ENCODE measurements at regions not wholly inside any gene's neighbourhood (a gene's known extent, or its start where the extent isn't known, plus 50 kb on each side); places are given as distances from the start of the nearest gene placed in this dataset.

DNA sequence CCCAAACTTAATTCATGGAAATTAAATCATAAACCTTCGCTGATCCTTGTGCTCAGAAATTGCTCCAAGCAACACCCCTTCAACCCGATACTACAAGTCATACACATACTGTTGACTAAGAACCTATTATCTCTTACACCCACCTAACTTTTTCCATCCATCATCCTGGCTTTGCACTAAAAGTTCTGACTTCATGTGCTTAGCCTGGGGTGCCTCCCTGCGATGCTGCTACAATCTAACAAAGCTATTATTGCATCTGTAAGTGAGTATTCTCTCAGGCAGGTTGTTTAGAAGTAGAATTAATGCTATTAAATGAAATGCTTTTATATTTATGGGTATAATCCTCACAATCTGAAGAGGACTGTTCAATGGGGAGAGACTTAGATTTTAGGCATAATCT lies 619.8 kb downstream of the CCDC85A start:
- DNase-seq = no peak
- Histone ChIP-seq H3K9me3 (replicated peaks; ENCODE audit: insufficient read depth, low read length) (no peaks in the 10 kb centered on the region), H3K9ac (ENCODE audit: low read length) (no peak overlapping the region), H2AFZ (ENCODE audit: low read length) (no peak overlapping the region), H4K20me1 (ENCODE audit: insufficient read depth, low read length) (no peaks in the 10 kb centered on the region), H3K27me3 (replicated peaks; ENCODE audit: insufficient read depth, low read length) (no peaks in the 10 kb centered on the region), H3K4me2 (ENCODE audit: low read depth, low read length) (no peak overlapping the region), H3K4me3 (ENCODE audit: low read length) (no peak overlapping the region), H3F3A (ENCODE audit: insufficient read depth, low read length) (no peaks in the 10 kb centered on the region), H3K4me1 (ENCODE audit: low read length) (no peaks in the 10 kb centered on the region), H3K9me2 (replicated peaks; ENCODE audit: insufficient read depth, low read length) (no peaks in the 10 kb centered on the region), H3K79me2 (ENCODE audit: low read length) (no peaks in the 10 kb centered on the region), H3K36me3 (replicated peaks; ENCODE audit: insufficient read depth, low read length) (no peaks in the 10 kb centered on the region), H3K27ac (ENCODE audit: low read length) (no peak overlapping the region)
- TF ChIP-seq, protein P1, sequence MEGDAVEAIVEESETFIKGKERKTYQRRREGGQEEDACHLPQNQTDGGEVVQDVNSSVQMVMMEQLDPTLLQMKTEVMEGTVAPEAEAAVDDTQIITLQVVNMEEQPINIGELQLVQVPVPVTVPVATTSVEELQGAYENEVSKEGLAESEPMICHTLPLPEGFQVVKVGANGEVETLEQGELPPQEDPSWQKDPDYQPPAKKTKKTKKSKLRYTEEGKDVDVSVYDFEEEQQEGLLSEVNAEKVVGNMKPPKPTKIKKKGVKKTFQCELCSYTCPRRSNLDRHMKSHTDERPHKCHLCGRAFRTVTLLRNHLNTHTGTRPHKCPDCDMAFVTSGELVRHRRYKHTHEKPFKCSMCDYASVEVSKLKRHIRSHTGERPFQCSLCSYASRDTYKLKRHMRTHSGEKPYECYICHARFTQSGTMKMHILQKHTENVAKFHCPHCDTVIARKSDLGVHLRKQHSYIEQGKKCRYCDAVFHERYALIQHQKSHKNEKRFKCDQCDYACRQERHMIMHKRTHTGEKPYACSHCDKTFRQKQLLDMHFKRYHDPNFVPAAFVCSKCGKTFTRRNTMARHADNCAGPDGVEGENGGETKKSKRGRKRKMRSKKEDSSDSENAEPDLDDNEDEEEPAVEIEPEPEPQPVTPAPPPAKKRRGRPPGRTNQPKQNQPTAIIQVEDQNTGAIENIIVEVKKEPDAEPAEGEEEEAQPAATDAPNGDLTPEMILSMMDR (IDR thresholded peaks at IDR 0.05; ENCODE audit: low read length) = no peak
- TF ChIP-seq EZH2 (optimal IDR thresholded peaks at IDR 0.05; ENCODE audit: low read depth, low read length) = no peak
- no peak for TF ChIP-seq EZH2phosphoT487 (IDR thresholded peaks at IDR 0.05; ENCODE audit: low read length)

DNA sequence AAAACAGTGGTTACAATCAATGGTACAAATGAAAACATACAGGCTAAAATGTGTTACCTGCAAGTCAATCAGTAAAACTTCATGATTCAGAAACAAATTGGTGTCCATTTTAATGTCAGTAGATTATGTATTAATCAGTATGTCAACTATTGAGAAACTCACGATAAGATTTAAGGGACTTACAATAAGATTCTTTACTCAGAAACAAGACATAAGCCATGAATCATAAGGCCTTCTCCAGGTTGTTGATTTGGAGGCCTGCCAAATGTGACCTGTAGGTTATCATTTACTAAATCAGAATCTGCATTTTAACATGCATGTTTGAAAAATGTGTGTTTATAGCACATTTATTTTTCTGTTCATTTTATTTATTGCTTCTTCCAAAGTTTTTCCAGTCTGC lies 623.1 kb downstream of the CCDC85A start:
- H3K79me2 ChIP-seq (ENCODE audit: low read length) = no peaks in the 10 kb centered on the region
- H3K9me2 ChIP-seq (replicated peaks; ENCODE audit: insufficient read depth, low read length) = no peaks in the 10 kb centered on the region
- no peak for DNase-seq
- no peak overlapping the region for H2AFZ ChIP-seq (ENCODE audit: low read length)
- no peak overlapping the region for H3K4me3 ChIP-seq (ENCODE audit: low read length)
- H3F3A ChIP-seq (ENCODE audit: insufficient read depth, low read length) = no peaks in the 10 kb centered on the region
- no peaks in the 10 kb centered on the region for H3K36me3 ChIP-seq (replicated peaks; ENCODE audit: insufficient read depth, low read length)
- no peaks in the 10 kb centered on the region for H3K4me1 ChIP-seq (ENCODE audit: low read length)
- TF ChIP-seq EZH2phosphoT487 (IDR thresholded peaks at IDR 0.05; ENCODE audit: low read length) (no peak), EZH2 (optimal IDR thresholded peaks at IDR 0.05; ENCODE audit: low read depth, low read length) (no peak)
- TF ChIP-seq, protein P1 (IDR thresholded peaks at IDR 0.05; ENCODE audit: low read length) = no peak
- no peaks in the 10 kb centered on the region for H3K9me3 ChIP-seq (replicated peaks; ENCODE audit: insufficient read depth, low read length)
- H3K9ac ChIP-seq (ENCODE audit: low read length) = no peak overlapping the region
- no peak overlapping the region for H3K27ac ChIP-seq (ENCODE audit: low read length)
- no peaks in the 10 kb centered on the region for H4K20me1 ChIP-seq (ENCODE audit: insufficient read depth, low read length)
- no peak overlapping the region for H3K4me2 ChIP-seq (ENCODE audit: low read depth, low read length)
- no peaks in the 10 kb centered on the region for H3K27me3 ChIP-seq (replicated peaks; ENCODE audit: insufficient read depth, low read length)

DNA sequence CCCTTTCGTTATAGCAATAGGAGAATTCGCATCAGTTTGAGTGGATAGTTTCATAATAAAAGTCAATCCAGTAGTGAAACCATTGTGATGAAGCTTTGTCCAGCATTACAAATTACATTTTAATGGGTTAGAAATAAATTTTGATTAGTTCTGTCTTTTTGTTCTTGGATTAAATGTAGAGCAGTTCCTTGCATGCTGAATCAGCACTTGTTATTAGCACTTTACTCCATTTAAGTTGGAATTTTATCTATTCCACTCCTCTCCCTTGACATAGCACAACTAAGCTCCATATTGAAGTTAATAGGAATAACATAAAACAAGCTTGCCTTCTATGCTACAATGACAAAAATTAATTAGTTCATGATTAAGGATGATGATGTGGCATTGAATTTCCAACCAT lies 624.1 kb downstream of the CCDC85A start:
- Histone ChIP-seq H3K9me3 (replicated peaks; ENCODE audit: insufficient read depth, low read length) (no peaks in the 10 kb centered on the region), H3K9me2 (replicated peaks; ENCODE audit: insufficient read depth, low read length) (no peaks in the 10 kb centered on the region), H3F3A (ENCODE audit: insufficient read depth, low read length) (no peaks in the 10 kb centered on the region), H2AFZ (ENCODE audit: low read length) (no peak overlapping the region), H3K4me3 (ENCODE audit: low read length) (no peak overlapping the region), H3K27ac (ENCODE audit: low read length) (no peak overlapping the region), H3K27me3 (replicated peaks; ENCODE audit: insufficient read depth, low read length) (no peaks in the 10 kb centered on the region), H3K36me3 (replicated peaks; ENCODE audit: insufficient read depth, low read length) (no peaks in the 10 kb centered on the region), H3K4me1 (ENCODE audit: low read length) (no peaks in the 10 kb centered on the region), H3K4me2 (ENCODE audit: low read depth, low read length) (no peak overlapping the region), H3K9ac (ENCODE audit: low read length) (no peak overlapping the region), H4K20me1 (ENCODE audit: insufficient read depth, low read length) (no peaks in the 10 kb centered on the region), H3K79me2 (ENCODE audit: low read length) (no peaks in the 10 kb centered on the region)
- TF ChIP-seq EZH2phosphoT487 (IDR thresholded peaks at IDR 0.05; ENCODE audit: low read length) (no peak), EZH2 (optimal IDR thresholded peaks at IDR 0.05; ENCODE audit: low read depth, low read length) (no peak)
- TF ChIP-seq, protein P1 (IDR thresholded peaks at IDR 0.05; ENCODE audit: low read length) = no peak
- no peak for DNase-seq
